Nephron progenitor cell (in vitro differentiated cells): ENCODE measurements at regions not wholly inside any gene's neighbourhood (a gene's known extent, or its start where the extent isn't known, plus 50 kb on each side); places are given as distances from the start of the nearest gene placed in this dataset.
"Not testable (repeated sequence)": the region's sequence is repeated elsewhere in the genome, so short reads cannot be mapped to it uniquely, and the experiment has no call there.

Experiments
- DNase-seq: peaks from one replicate; pipeline ENCODE4 v3.0.0; 2021
- H3K27ac Mint-ChIP-seq: 2 replicates; pipeline ENCODE4 v1.8.0; 2021; ENCODE audit warnings: mild to moderate bottlenecking, moderate library complexity, mixed read lengths
- H3K27me3 Mint-ChIP-seq: 2 replicates; pipeline ENCODE4 v1.8.0; 2021; ENCODE audit warnings: mild to moderate bottlenecking, low read depth, mixed read lengths; ENCODE audit not compliant: poor library complexity
- H3K36me3 Mint-ChIP-seq: 2 replicates; pipeline ENCODE4 v1.8.0; 2021; ENCODE audit warnings: low read depth, mixed read lengths
- H3K4me1 Mint-ChIP-seq: 2 replicates; pipeline ENCODE4 v1.8.0; 2021; ENCODE audit warnings: mixed read lengths
- H3K4me3 Mint-ChIP-seq: 2 replicates; pipeline ENCODE4 v1.8.0; 2021; ENCODE audit warnings: mild to moderate bottlenecking, moderate library complexity, mixed read lengths
- H3K9me3 Mint-ChIP-seq: 2 replicates; pipeline ENCODE4 v1.8.0; 2021; ENCODE audit warnings: mild to moderate bottlenecking, moderate library complexity, mixed read lengths

DNA sequence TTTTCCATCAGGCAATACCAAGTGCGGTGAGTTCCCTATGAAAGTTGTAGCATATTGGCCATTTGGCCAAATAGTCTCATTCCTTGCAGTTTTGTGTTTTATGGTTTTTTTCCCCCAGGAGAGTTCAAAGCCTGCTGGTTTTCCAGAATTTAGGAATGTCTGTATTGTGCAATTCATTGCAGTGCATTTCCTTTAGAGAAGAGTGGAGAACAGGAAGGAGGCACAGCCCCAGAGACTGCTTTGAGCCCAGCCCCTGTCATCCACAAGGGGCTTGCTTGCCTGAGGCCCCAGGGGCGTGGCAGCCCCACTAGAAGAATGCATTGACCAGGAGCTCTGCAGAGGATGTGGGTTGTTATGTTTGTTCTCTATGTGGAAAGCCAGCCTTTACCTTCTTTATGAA, 375.5 kb downstream of the BCL2L11 start:
- H3K9me3 Mint-ChIP-seq, H3K4me1 Mint-ChIP-seq, H3K4me3 Mint-ChIP-seq, DNase-seq, H3K27me3 Mint-ChIP-seq, H3K27ac Mint-ChIP-seq, H3K36me3 Mint-ChIP-seq: not testable (repeated sequence)

DNA sequence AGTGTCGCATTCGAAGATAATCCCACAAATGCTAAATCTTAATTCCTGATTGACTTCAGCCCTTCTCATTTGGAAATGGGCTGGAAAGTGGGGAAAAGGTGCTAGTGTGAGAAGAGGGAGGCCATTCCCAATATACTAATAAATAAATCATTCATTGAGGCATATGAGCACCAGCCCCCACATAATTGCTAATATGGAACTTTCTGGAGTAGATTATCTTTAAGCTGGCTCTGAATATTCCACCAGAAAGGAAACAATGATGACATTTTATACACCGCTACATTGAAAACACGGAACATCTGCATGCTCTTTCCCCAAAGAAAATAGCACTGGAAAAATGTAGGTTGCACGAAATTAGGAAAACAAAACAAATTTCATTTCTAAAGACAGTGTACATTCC, 376.1 kb downstream of the BCL2L11 start:
- not testable (repeated sequence) for H3K27me3 Mint-ChIP-seq, H3K4me3 Mint-ChIP-seq, H3K4me1 Mint-ChIP-seq, H3K9me3 Mint-ChIP-seq, DNase-seq, H3K36me3 Mint-ChIP-seq, H3K27ac Mint-ChIP-seq

- H3K4me1 Mint-ChIP-seq, H3K27me3 Mint-ChIP-seq, H3K9me3 Mint-ChIP-seq, H3K36me3 Mint-ChIP-seq, DNase-seq, H3K4me3 Mint-ChIP-seq, H3K27ac Mint-ChIP-seq: not testable (repeated sequence)
These were observed 376.6 kb downstream of the BCL2L11 start for GRCh38 chr2:111497270-111497669.

DNA sequence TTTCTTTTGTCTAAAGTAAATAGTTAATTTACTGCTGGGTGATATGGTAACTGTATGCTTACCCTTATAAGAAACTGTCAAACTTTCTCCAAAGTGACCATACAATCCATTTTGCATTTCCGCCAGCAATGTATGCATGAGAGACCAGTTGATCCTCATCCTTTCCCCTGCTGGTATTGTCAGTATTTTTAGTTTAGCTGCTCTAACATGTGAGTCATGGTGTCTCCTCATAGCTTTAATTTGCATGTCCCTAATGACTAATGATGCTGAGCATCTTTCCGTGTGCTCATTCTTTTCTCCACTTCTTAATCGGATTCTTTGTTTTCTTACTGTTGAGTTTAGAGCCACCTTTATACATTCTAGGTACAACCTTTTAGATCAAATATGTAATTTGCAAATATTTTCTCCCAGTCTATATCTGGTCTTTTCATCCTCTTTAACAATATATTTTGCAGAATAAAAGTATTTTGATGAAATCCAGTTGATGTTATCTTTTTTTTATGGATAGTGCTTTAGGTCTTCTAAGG, 379.9 kb downstream of the BCL2L11 start:
- DNase-seq, H3K27ac Mint-ChIP-seq, H3K36me3 Mint-ChIP-seq, H3K9me3 Mint-ChIP-seq, H3K4me1 Mint-ChIP-seq, H3K4me3 Mint-ChIP-seq, H3K27me3 Mint-ChIP-seq: not testable (repeated sequence)

- not testable (repeated sequence) for H3K9me3 Mint-ChIP-seq, H3K4me3 Mint-ChIP-seq, H3K36me3 Mint-ChIP-seq, H3K27me3 Mint-ChIP-seq, H3K4me1 Mint-ChIP-seq, DNase-seq, H3K27ac Mint-ChIP-seq
These were observed 380.0 kb downstream of the ANAPC1 start for GRCh38 chr2:111503844-111504570.

GRCh38 chr2:111504571-111504942, 379.4 kb downstream of the ANAPC1 start:
- H3K36me3 Mint-ChIP-seq, H3K4me1 Mint-ChIP-seq, H3K4me3 Mint-ChIP-seq, H3K9me3 Mint-ChIP-seq, DNase-seq, H3K27me3 Mint-ChIP-seq, H3K27ac Mint-ChIP-seq: not testable (repeated sequence)

- DNase-seq, H3K4me1 Mint-ChIP-seq, H3K9me3 Mint-ChIP-seq, H3K27ac Mint-ChIP-seq, H3K36me3 Mint-ChIP-seq, H3K4me3 Mint-ChIP-seq: not testable (repeated sequence)
- peaks cover 12% of the 10 kb centered on the region for H3K27me3 Mint-ChIP-seq
These were observed 378.7 kb downstream of the ANAPC1 start for GRCh38 chr2:111505267-111505666.

DNA sequence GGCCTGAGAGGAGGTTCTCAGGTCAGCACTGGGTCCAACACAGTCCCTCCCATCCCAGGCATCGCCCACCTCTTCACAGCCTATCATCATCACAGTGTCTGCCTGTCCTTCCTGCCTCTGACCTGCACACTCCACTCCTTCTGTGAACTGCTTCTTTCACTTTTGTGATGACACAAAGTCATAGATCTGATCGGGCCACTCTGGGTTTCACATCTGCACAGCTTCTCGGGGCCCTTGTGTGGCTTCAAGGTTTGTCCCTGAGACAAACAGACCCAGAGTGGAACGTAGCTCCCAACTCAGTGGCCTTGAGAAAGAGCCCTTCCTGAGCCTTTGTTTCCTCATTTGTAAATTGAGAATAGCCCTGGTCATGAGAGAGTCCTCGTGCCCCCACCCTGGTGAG, 377.1 kb downstream of the ANAPC1 start:
- not testable (repeated sequence) for H3K4me1 Mint-ChIP-seq, H3K27ac Mint-ChIP-seq, H3K36me3 Mint-ChIP-seq, DNase-seq, H3K9me3 Mint-ChIP-seq, H3K4me3 Mint-ChIP-seq
- H3K27me3 Mint-ChIP-seq: peaks cover 12% of the 10 kb centered on the region

- not testable (repeated sequence) for DNase-seq, H3K4me3 Mint-ChIP-seq, H3K4me1 Mint-ChIP-seq
These were observed 374.6 kb downstream of the ANAPC1 start for GRCh38 chr2:111509225-111509869.

DNA sequence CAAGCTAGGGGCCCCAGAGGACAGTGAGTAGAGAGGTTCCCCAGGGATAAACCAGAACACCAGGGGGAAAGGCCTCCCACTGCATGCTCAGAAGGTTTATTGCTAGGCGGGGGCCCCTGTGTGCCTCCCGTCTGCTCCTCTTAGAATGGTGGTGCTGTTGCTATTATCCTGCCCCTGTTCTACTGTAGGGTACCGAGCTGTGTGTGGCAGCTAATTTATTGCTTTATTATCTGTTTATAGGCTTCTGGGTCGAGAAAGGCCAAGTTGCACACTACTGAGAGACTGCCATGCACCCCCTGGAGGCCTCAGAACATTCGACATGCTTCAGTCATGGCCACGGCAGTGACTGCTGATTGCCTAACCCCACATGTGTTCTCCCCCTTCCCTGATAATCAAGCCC, 373.6 kb downstream of the ANAPC1 start:
- peak; percentile 21 for DNase-seq
- H3K27me3 Mint-ChIP-seq: peaks cover 22% of the 10 kb centered on the region
- not testable (repeated sequence) for H3K4me3 Mint-ChIP-seq, H3K4me1 Mint-ChIP-seq, H3K9me3 Mint-ChIP-seq, H3K36me3 Mint-ChIP-seq, H3K27ac Mint-ChIP-seq

More at GRCh38 chr2:111509225-111509869, 374.6 kb downstream of the ANAPC1 start:
- not testable (repeated sequence) for H3K27ac Mint-ChIP-seq, H3K9me3 Mint-ChIP-seq, H3K36me3 Mint-ChIP-seq
- peaks cover 18% of the 10 kb centered on the region for H3K27me3 Mint-ChIP-seq

DNA sequence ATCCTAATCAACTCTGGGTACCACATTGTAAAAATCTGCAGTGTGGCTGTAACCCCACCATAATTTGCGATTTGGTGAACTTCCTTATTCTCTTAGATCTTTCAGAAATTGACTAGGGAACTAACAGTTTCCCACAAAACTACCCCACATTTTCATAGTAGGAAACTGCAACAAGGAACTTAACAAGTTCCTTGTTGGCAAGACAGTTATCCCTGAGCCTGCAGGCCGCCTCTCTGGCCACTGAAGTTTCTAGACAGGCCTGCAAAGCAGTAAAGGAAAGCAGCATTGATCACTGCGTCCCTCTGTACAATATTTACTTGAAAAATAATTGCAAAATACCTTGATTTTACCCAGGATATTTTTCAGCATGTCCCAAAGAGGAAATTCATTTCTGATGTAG, 372.9 kb downstream of the ANAPC1 start:
- not testable (repeated sequence) for H3K9me3 Mint-ChIP-seq, H3K36me3 Mint-ChIP-seq, H3K4me1 Mint-ChIP-seq, H3K27ac Mint-ChIP-seq, H3K4me3 Mint-ChIP-seq, DNase-seq
- H3K27me3 Mint-ChIP-seq: peaks cover 22% of the 10 kb centered on the region

GRCh38 chr2:111512378-111512777, 371.6 kb downstream of the ANAPC1 start:
- H3K4me3 Mint-ChIP-seq, H3K4me1 Mint-ChIP-seq, H3K9me3 Mint-ChIP-seq, DNase-seq, H3K36me3 Mint-ChIP-seq, H3K27ac Mint-ChIP-seq: not testable (repeated sequence)
- H3K27me3 Mint-ChIP-seq: peaks cover 22% of the 10 kb centered on the region

GRCh38 chr2:111514138-111514537, 369.9 kb downstream of the ANAPC1 start:
- not testable (repeated sequence) for H3K27ac Mint-ChIP-seq, H3K4me3 Mint-ChIP-seq, H3K9me3 Mint-ChIP-seq, H3K36me3 Mint-ChIP-seq, DNase-seq
- Mint-ChIP-seq H3K4me1 (peaks cover 11% of the 10 kb centered on the region), H3K27me3 (peaks cover 12% of the 10 kb centered on the region)

GRCh38 chr2:111517050-111517720, 366.8 kb downstream of the ANAPC1 start:
- H3K27me3 Mint-ChIP-seq: peaks cover 22% of the 10 kb centered on the region
- not testable (repeated sequence) for H3K4me3 Mint-ChIP-seq, H3K27ac Mint-ChIP-seq, DNase-seq, H3K9me3 Mint-ChIP-seq, H3K36me3 Mint-ChIP-seq
- peaks cover 20% of the 10 kb centered on the region for H3K4me1 Mint-ChIP-seq
